Amniotic epithelial cell (primary cell): ENCODE measurements at regions not wholly inside any gene's neighbourhood (a gene's known extent, or its start where the extent isn't known, plus 50 kb on each side); places are given as distances from the start of the nearest gene placed in this dataset.
A peak's percentile ranks its signal among the peaks of the same experiment; 100 is the strongest.
"Not testable (repeated sequence)": the region's sequence is repeated elsewhere in the genome, so short reads cannot be mapped to it uniquely, and the experiment has no call there.

Experiments
- DNase-seq: peaks from one replicate; pipeline ENCODE4 v3.0.0-alpha.2; 2010; ENCODE audit warnings: low read depth

- DNase-seq: no peak
Observed at GRCh38 chr7:67475293-67475692, 478.7 kb downstream of the TYW1 start.

DNA sequence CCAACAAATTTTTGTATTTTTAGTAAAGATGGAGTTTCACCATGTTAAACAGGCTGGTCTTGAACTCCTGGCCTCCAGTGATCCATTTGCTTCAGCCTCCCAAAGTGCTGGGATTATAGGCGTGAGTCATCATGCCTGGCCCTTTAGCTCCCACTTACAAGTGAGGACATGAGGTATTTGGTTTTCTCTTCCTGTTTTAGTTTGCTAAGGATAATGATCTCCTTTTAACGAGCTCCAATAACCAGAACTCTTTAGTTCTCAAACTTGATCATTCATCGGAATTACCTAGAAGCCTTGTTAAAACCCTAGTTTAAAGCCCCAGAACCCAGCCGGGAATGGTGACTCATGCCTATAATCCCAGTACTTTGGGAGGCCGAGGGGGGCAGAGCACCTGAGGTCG, 481.4 kb downstream of the TYW1 start:
- DNase-seq: no peak

- DNase-seq: peak; percentile 47
Observed at GRCh38 chr7:67484244-67484751, 487.7 kb downstream of the TYW1 start.

GRCh38 chr7:67486401-67486800, 489.8 kb downstream of the TYW1 start:
- no peak for DNase-seq

DNA sequence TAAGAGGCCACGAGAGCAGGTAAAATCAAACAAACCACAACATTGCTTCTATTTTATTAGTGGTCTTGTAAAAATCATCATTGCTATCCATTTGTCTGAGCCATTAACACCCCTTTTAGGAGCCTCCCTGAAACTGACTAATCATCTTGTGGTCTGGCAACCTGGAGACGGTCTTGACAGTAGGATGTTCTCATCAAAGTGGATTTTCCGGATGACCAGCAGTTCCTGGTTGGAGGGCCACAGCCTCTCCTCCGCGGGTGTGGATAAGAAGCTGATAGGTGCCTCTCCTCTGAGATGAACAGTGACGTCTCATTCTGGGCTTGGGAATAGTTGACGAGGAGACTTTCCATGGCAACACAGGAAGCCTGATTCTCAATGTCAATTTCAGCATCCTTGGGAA, 490.7 kb downstream of the TYW1 start:
- no peak for DNase-seq

GRCh38 chr7:67489881-67490280, 493.2 kb downstream of the TYW1 start:
- no peak for DNase-seq

DNA sequence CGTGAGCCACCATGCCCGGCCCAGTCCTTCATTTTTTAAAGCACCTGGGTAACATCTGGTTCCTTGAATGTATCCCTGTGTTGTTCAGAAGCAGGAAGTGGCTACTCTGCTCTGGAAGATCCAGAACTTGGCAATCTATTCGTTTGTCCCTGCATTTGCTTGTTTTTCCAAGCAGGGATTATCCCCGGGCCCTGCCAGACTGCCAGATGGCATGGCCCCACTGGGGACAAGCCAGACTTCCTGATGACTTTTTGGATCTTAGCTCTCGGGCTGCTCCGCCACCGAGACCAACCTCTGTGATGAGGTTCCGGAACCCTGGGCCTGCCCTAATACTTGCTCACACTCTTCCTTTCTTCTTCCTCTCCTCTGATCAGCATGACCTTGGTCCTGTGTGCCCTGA, 496.7 kb downstream of the TYW1 start:
- no peak for DNase-seq

DNA sequence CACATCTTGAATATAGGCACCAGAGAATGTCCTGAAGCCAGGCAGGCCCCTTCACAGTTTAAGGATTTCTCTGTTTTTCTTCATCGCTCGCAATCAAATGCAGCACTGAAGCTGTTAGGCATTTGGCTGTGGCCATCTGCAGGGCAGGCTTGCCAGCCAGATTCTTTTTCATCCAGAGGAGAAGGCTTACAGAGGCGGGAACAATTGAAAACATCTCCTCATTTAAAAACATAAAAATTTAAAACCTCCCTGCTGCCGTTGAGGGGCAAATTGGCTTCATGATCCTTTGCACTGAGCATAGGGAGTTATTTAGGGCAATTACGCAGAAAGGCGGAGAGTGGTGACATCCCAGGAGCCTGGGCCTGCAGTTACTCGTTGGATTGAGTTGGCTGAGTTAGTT, 500.0 kb downstream of the TYW1 start:
- DNase-seq: no peak

DNA sequence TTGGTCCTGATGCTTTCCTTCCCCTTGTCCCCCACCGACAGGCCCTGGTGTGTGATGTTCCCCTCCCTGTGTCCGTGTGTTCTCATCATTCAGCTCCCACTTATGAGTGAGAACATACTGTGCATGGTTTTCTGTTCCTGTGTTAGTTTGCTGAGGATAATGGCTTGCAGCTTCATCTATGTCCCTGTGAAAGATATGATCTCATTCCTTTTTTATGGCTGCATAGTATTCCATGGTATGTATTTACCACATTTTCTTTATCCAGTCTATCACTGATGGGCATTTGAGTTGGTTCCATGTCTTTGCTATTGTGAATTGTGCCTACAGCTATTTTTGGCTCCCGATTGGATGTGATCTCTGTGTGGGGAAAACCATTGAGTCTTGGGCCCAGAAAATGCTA, 501.3 kb downstream of the TYW1 start:
- not testable (repeated sequence) for DNase-seq

GRCh38 chr7:67502929-67503328, 506.3 kb downstream of the TYW1 start:
- no peak for DNase-seq

DNA sequence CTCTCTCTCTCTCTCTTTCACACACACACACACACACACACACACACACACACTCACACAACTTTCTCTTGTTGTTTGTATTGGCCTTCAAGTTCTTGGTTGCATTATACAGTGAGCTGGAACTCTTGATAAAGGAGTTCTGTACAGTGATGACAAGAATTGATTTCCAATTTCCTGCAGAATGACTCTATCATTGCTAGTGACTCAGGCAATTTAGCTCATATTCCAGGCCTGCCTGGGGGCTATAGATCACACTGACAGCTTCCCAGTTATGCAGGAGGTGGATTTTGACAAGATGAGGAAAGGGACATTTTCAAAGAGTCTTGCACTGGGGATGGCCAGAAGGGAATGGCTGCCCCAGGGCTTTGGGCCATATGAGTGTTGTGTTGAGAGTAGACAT, 508.8 kb downstream of the TYW1 start:
- no peak for DNase-seq

- no peak for DNase-seq
Observed at GRCh38 chr7:67512481-67512880, 515.8 kb downstream of the TYW1 start.

DNA sequence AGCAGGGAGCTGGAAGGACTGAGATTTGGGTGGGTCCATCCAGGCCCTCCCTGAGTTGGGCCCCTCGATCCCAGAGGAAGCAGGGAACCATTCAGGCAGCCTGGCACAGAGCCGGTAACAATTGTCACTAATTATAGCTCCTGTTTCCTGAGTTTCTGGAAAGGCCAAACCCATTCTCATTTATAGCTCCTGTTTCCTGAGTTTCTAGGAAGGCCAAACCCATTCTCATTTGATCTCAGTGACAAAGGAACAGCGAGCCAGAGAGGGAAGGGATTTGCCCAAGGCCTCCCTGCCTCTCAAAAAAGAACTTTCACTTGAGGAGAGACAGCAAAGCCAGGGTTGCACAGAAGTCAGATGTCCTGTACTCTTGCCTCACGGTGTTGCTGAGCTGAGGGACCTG, 521.9 kb downstream of the TYW1 start:
- no peak for DNase-seq

- DNase-seq: no peak
Observed at GRCh38 chr7:67519171-67519570, 522.5 kb downstream of the TYW1 start.

- DNase-seq: no peak
Observed at GRCh38 chr7:67522504-67522903, 525.9 kb downstream of the TYW1 start.

DNA sequence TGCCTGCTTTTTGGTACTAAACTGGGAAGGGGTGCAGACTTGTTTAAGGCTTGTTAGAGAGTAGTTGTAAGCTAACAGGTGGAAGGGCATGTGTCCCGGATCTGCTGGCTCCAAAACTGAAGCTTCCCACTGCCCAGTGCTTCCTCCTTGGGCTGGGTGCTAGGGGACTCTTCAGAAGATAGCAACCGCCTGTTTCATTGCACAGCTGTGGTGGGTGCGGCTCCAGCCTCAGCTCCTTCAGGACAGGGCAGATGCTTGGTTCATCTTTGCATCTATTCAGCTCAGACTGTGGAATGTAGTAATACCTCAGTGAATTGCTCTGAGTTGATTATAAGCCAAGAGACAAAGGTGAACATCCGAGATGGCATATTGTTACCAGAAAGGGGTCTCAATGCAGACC, 527.1 kb downstream of the TYW1 start:
- no peak for DNase-seq

- no peak for DNase-seq
Observed at GRCh38 chr7:67525588-67525987, 529.0 kb downstream of the TYW1 start.

- DNase-seq: no peak
Observed at GRCh38 chr7:67535241-67535989, 538.8 kb downstream of the TYW1 start.

DNA sequence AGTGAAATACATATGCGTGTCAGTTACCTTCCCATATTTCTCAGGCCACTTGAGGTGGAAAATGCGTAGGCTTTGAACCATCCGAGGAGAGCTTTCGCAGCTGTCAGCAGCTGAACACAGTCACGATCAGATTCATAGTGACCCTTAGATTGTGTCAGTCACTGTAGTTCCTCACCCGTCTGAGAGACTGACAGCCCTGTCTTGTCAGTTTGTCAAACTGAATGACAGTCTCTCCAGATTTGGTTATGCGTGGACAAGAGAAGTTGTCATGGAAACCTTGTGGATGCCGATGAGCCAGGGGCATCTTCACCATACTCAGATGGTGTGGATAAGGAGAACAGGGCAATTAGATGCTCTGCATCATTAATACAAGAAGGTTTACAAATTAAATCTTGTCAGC, 546.3 kb downstream of the TYW1 start:
- DNase-seq: no peak

DNA sequence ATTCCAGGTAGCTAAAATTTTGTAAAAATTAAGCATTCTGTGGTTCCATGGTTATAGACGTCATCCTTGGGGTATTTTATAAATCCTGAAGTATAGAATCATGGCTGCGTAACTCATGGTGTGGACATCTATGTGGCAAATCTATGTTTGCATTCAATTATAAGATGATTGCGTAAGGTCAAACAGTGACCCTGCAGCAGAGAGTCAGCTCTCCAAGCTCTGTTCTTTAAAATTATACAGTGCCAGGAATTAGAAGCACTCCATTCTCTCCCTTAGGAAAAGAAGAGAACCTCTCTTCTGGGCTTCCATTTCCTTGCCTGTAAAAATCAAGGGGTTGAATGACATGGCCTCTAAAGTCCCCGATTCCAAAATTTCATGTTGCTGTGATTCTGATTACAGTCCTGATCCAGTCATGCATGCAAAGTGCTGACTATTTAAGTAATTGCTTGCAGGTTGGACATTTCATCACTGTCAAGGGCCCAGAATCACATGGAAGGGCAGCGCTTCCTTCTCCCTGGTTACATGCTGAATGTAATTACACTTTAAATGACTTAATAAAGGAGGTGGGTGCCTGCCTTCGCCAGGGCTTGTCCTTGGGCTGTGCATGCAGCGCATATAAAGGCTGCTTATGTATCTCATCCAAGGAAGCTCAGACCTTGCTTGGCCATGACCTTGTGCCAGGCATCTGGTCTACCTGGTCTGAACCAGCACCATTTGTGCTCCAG, 550.7 kb downstream of the TYW1 start:
- no peak for DNase-seq

GRCh38 chr7:67549126-67549525, 552.5 kb downstream of the TYW1 start:
- no peak for DNase-seq

DNA sequence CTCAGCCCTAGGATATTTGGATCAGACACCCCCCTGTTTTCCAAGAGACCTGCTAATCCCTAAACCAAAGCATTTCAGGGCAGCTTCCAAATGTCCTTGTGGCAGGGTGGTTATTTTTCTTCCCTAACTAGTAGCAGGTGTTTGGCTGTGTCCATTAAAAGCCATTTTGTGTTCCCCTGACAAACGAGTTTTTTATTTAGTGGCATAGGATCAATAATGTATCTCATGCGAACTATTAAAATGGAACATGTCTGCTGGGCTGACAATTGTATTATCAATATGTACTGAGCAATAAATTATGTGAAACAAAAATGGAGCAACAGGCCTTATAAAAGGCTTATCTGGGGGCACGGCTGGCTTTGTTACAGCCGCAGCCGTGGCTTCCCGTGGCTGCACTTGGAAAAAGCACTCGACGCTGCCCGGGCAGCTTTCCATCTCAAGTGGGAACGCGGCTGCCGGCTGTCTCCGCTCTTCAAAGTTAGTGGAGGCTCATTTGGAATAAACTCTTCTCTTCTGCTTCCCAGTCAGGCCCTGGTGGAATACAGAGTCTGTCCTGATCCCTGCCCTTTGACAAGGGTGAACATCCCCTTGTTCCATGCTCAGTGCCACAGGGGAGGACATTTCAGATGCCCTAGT, 554.3 kb downstream of the TYW1 start:
- no peak for DNase-seq

GRCh38 chr7:67552738-67553137, 556.1 kb downstream of the TYW1 start:
- no peak for DNase-seq
